K562 (cell line): ENCODE measurements at regions not wholly inside any gene's neighbourhood (a gene's known extent, or its start where the extent isn't known, plus 50 kb on each side); places are given as distances from the start of the nearest gene placed in this dataset.

Experiments used
- JUND ChIP-seq, 2 experiments: IDR thresholded peaks; 2 replicates in 1 of 2; 3 replicates in 1 of 2; pipeline ENCODE4 v1.6.1; 2011; ENCODE audit warnings: borderline replicate concordance in 2 of 2, low read depth in 2 of 2, low read length in 2 of 2, improper control_type of control experiment in 1 of 2, missing biosample characterization in 1 of 2, missing genetic modification characterization in 1 of 2, missing genetic modification reagents in 1 of 2
- MGA ChIP-seq: fragments of 450-650 bp; IDR thresholded peaks from 2 replicates; pipeline ENCODE4 v1.6.1; 2016; ENCODE audit warnings: mild to moderate bottlenecking, moderate library complexity
- RAD21 ChIP-seq, 2 experiments: fragments of 250-450 bp in 1 of 2; fragments of 450-650 bp in 1 of 2; sonication (Bioruptor Pico) in 1 of 2; formaldehyde crosslinking in 1 of 2; IDR thresholded peaks in 1 of 2; conservative IDR thresholded peaks in 1 of 2; 2 replicates each; pipeline versions ENCODE4 v1.4.0 to v1.8.0; 2020 to 2022; ENCODE audit warnings: mild to moderate bottlenecking in 2 of 2, moderate library complexity in 1 of 2
- RAD51 ChIP-seq: fragments of 450-650 bp; IDR thresholded peaks from 2 replicates; pipeline ENCODE4 v1.7.1; 2016; ENCODE audit warnings: low read depth, mild to moderate bottlenecking, borderline replicate concordance
- RBM15 ChIP-seq: fragments of 200-400 bp; formaldehyde crosslinking; IDR thresholded peaks from 2 replicates; pipeline ENCODE4 v1.6.1; 2018; ENCODE audit warnings: mild to moderate bottlenecking, low read length, moderate library complexity; ENCODE audit not compliant: insufficient read depth
- SMARCE1 ChIP-seq: fragments of 450-650 bp; IDR thresholded peaks from 2 replicates; pipeline ENCODE4 v1.7.1; 2016; ENCODE audit warnings: mild to moderate bottlenecking
- STAG1 ChIP-seq: sonication (generic); formaldehyde crosslinking; IDR thresholded peaks from 2 replicates; pipeline ENCODE4 v1.5.0; 2020; ENCODE audit warnings: missing genetic modification reagents, borderline replicate concordance
- ZNF445 ChIP-seq: fragments of 250-450 bp; sonication (Bioruptor Pico); IDR thresholded peaks from 2 replicates; pipeline ENCODE4 v1.4.0; 2020; ENCODE audit warnings: low read depth, mild to moderate bottlenecking, moderate library complexity
- ZNF764 ChIP-seq: fragments of 250-450 bp; sonication (Bioruptor Pico); IDR thresholded peaks from 2 replicates; pipeline ENCODE4 v1.4.0; 2020; ENCODE audit warnings: low read depth, mild to moderate bottlenecking, moderate library complexity
- TF ChIP-seq, protein P1 (sequence below): fragments of 450-650 bp; formaldehyde crosslinking; IDR thresholded peaks from 2 replicates; pipeline ENCODE4 v1.4.0; 2020; ENCODE audit warnings: mild to moderate bottlenecking, moderate library complexity

- peak; percentile 47; the same call in 1 of the 2 replicates for TF ChIP-seq MGA
- no peak for TF ChIP-seq SMARCE1
- TF ChIP-seq RAD21 (CRISPR knock-in tag; conservative IDR thresholded peaks at IDR 0.05 in 1 of 2, IDR thresholded peaks at IDR 0.05 in 1 of 2) = peak; percentile 80 to 90
- TF ChIP-seq, protein P1, sequence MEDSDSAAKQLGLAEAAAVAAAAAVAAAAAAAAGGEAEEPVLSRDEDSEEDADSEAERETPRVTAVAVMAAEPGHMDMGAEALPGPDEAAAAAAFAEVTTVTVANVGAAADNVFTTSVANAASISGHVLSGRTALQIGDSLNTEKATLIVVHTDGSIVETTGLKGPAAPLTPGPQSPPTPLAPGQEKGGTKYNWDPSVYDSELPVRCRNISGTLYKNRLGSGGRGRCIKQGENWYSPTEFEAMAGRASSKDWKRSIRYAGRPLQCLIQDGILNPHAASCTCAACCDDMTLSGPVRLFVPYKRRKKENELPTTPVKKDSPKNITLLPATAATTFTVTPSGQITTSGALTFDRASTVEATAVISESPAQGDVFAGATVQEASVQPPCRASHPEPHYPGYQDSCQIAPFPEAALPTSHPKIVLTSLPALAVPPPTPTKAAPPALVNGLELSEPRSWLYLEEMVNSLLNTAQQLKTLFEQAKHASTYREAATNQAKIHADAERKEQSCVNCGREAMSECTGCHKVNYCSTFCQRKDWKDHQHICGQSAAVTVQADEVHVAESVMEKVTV (CRISPR knock-in tag) = peak; percentile 80
- no peak for TF ChIP-seq ZNF445 (CRISPR knock-in tag)
- peak; percentile 37; the same call in 1 of the 2 replicates for TF ChIP-seq RAD51
- TF ChIP-seq STAG1 (CRISPR knock-in tag) = peak; percentile 62; the same call in 1 of the 2 replicates
- peak; percentile 35; the same call in 1 of the 2 replicates for TF ChIP-seq JUND (IDR thresholded peaks at IDR 0.05; ENCODE audit: borderline replicate concordance, low read depth, low read length)
- TF ChIP-seq JUND (tag; IDR thresholded peaks at IDR 0.05; ENCODE audit: borderline replicate concordance, low read depth, low read length) = no peak
- TF ChIP-seq RBM15 = no peak
- 0 out of 2 replicates have a peak, but pooled peaks have one; percentile 20 for TF ChIP-seq ZNF764 (CRISPR knock-in tag)
- TF ChIP-seq, all 486 proteins: peak for 22
Observed at GRCh38 chr7:67377939-67378862, 381.6 kb downstream of the TYW1 start (continued).
